Astrocyte (in vitro differentiated cells and primary cell): ENCODE measurements at regions not wholly inside any gene's neighbourhood (a gene's known extent, or its start where the extent isn't known, plus 50 kb on each side); places are given as distances from the start of the nearest gene placed in this dataset.

Source experiments
- EZH2 ChIP-seq: IDR thresholded peaks from 2 replicates; pipeline ENCODE4 v1.6.1; 2012; ENCODE audit warnings: mild to moderate bottlenecking, low read length, inconsistent platforms; ENCODE audit not compliant: insufficient read depth
- TF ChIP-seq, protein P1 (sequence below): IDR thresholded peaks from 2 replicates; pipeline ENCODE4 v1.5.1; 2011; ENCODE audit warnings: low read depth, mild to moderate bottlenecking, inconsistent platforms, low read length, moderate library complexity; ENCODE audit not compliant: insufficient read depth

DNA sequence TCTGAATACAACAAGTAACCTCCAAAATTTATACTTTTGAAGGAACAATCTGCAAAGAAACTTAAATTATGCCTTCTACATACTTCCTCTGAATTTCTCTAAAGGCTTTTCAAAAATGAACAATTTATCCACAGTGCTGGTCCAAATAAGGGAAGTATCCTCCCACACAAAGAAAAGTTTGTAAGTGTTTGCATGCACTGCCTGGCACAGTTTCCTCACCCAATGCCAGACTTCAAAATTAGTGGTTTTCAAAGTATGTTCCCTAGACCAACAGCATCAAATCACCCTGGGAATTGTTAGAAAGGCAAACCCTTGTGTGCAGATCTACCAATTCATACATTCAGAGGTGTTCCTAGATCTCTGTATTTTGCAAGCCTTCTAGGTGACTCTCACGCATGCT is 82.5 kb downstream of the PCTP start:
- TF ChIP-seq, protein P1, sequence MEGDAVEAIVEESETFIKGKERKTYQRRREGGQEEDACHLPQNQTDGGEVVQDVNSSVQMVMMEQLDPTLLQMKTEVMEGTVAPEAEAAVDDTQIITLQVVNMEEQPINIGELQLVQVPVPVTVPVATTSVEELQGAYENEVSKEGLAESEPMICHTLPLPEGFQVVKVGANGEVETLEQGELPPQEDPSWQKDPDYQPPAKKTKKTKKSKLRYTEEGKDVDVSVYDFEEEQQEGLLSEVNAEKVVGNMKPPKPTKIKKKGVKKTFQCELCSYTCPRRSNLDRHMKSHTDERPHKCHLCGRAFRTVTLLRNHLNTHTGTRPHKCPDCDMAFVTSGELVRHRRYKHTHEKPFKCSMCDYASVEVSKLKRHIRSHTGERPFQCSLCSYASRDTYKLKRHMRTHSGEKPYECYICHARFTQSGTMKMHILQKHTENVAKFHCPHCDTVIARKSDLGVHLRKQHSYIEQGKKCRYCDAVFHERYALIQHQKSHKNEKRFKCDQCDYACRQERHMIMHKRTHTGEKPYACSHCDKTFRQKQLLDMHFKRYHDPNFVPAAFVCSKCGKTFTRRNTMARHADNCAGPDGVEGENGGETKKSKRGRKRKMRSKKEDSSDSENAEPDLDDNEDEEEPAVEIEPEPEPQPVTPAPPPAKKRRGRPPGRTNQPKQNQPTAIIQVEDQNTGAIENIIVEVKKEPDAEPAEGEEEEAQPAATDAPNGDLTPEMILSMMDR = no peak
- no peak for TF ChIP-seq EZH2
